Endothelial cell of umbilical vein (primary cell): ENCODE measurements at regions not wholly inside any gene's neighbourhood (a gene's known extent, or its start where the extent isn't known, plus 50 kb on each side); places are given as distances from the start of the nearest gene placed in this dataset.

ENCODE experiments used
- BruUV-seq: library from RNA; stranded (reverse); fragments of 400-500 nt; replicated peaks from 2 replicates; lab custom pipeline; 2021; lab: Mats Ljungman, UMichigan
- CTCF ChIA-PET: fragments of 300-600, 350-600 bp; sonication (Branson Sonifier 250); formaldehyde crosslinking; loops from one replicate; lab custom pipeline; 2021; ENCODE audit warnings: antibody characterized with exemption, inconsistent platforms; lab: Charles Lee
- POLR2A ChIA-PET: fragments of 300-600, 350-600 bp; sonication (Branson Sonifier 250); formaldehyde crosslinking; loops from one replicate; lab custom pipeline; 2021; ENCODE audit warnings: antibody characterized with exemption, inconsistent platforms; lab: Charles Lee
- DNase-seq: peaks from one replicate; pipeline ENCODE4 v3.0.0-alpha.2; 2011; ENCODE audit warnings: low read depth, low spot score
- FAIRE-seq: peaks from 2 replicates; lab custom pipeline; 2011; peaks lifted over from hg19 to GRCh38; lab: Jason Lieb, UNC
- H2AFZ ChIP-seq: 2 replicates; pipeline ENCODE4 v1.6.0; 2012; ENCODE audit warnings: low read depth, low read length, control low read depth, inconsistent platforms
- H3K27ac ChIP-seq: 2 replicates; pipeline ENCODE4 v1.5.1; 2011; ENCODE audit warnings: low read depth, mild to moderate bottlenecking, control low read depth, low read length, moderate library complexity; ENCODE audit not compliant: insufficient read depth
- H3K27me3 ChIP-seq, 2 experiments: 2 replicates each; pipeline versions ENCODE4 v1.6.0 to v1.6.1; 2011; ENCODE audit warnings: low read length in 2 of 2, mixed read lengths in 1 of 2; ENCODE audit not compliant: control insufficient read depth in 2 of 2, insufficient read depth in 2 of 2
- H3K36me3 ChIP-seq, 2 experiments: 2 replicates in 1 of 2; 3 replicates in 1 of 2; pipeline ENCODE4 v1.5.1; 2011; ENCODE audit warnings: low read length in 2 of 2, mild to moderate bottlenecking in 1 of 2, moderate library complexity in 1 of 2; ENCODE audit not compliant: control insufficient read depth in 2 of 2, insufficient read depth in 2 of 2; ENCODE audit errors: extremely low read depth in 1 of 2
- H3K4me1 ChIP-seq: 3 replicates; pipeline ENCODE4 v1.5.1; 2011; ENCODE audit warnings: mild to moderate bottlenecking, low read length; ENCODE audit not compliant: control insufficient read depth, insufficient read depth; ENCODE audit errors: extremely low read depth
- H3K4me2 ChIP-seq: 2 replicates; pipeline ENCODE4 v1.6.1; 2011; ENCODE audit warnings: low read length, control low read depth, mixed read lengths; ENCODE audit not compliant: insufficient read depth
- H3K4me3 ChIP-seq, 3 experiments: fragments of 200-600 bp in 1 of 3; sonication (generic), shearing (Covaris generic) in 1 of 3; replicated peaks in 1 of 3; 2 replicates each; pipeline ENCODE4 v1.5.1; 2011 to 2016; ENCODE audit warnings: control low read depth in 3 of 3, low read length in 3 of 3, mild to moderate bottlenecking in 2 of 3, inconsistent platforms in 1 of 3, low read depth in 1 of 3, moderate library complexity in 1 of 3; ENCODE audit not compliant: insufficient read depth in 1 of 3
- H3K79me2 ChIP-seq: 2 replicates; pipeline ENCODE4 v1.6.0; 2012; ENCODE audit warnings: low read length, inconsistent platforms; ENCODE audit not compliant: control insufficient read depth, insufficient read depth
- H3K9ac ChIP-seq: replicated peaks from 2 replicates; pipeline ENCODE3; 2011; ENCODE audit warnings: low read length, control low read depth; ENCODE audit not compliant: insufficient read depth; ENCODE audit errors: extremely low read depth
- H3K9me1 ChIP-seq: replicated peaks from 3 replicates; pipeline ENCODE4 v1.6.0; 2011; ENCODE audit warnings: mild to moderate bottlenecking, low read length; ENCODE audit not compliant: control insufficient read depth, insufficient read depth; ENCODE audit errors: extremely low read depth
- H3K9me3 ChIP-seq: replicated peaks from 2 replicates; pipeline ENCODE4 v1.5.1; 2012; ENCODE audit warnings: low read length, inconsistent platforms; ENCODE audit not compliant: control insufficient read depth, insufficient read depth
- H4K20me1 ChIP-seq: replicated peaks from 2 replicates; pipeline ENCODE3; 2011; ENCODE audit warnings: mild to moderate bottlenecking, low read length; ENCODE audit not compliant: control insufficient read depth, insufficient read depth; ENCODE audit errors: extremely low read depth
- CTCF ChIP-seq, 2 donors: IDR thresholded peaks; 1 replicate in 1 of 2; 2 replicates in 1 of 2; pipeline ENCODE4 v1.5.1; 2011; ENCODE audit warnings: low read length in 2 of 2, mild to moderate bottlenecking in 2 of 2, moderate library complexity in 2 of 2, control low read depth in 1 of 2, inconsistent platforms in 1 of 2, low read depth in 1 of 2; ENCODE audit not compliant: insufficient read depth in 1 of 2; ENCODE audit errors: extremely low read depth in 1 of 2
- EZH2 ChIP-seq: IDR thresholded peaks from 2 replicates; pipeline ENCODE4 v1.6.1; 2012; ENCODE audit warnings: borderline replicate concordance, low read depth, mild to moderate bottlenecking, moderate library complexity, low read length, inconsistent platforms; ENCODE audit not compliant: severe bottlenecking
- FOS ChIP-seq: IDR thresholded peaks from 2 replicates; pipeline ENCODE4 v1.6.1; 2011; ENCODE audit warnings: mild to moderate bottlenecking, low read length, moderate library complexity, borderline replicate concordance; ENCODE audit not compliant: insufficient read depth
- GATA2 ChIP-seq: IDR thresholded peaks from 2 replicates; pipeline ENCODE4 v1.7.0; 2011; ENCODE audit warnings: low read depth, mild to moderate bottlenecking, moderate library complexity, mixed read lengths, low read length; ENCODE audit not compliant: insufficient read length, insufficient read depth
- JUN ChIP-seq: IDR thresholded peaks from 2 replicates; pipeline ENCODE4 v1.6.1; 2011; ENCODE audit warnings: borderline replicate concordance, low read depth; ENCODE audit not compliant: insufficient read length, insufficient read depth
- POLR2A ChIP-seq: IDR thresholded peaks from 2 replicates; pipeline ENCODE4 v1.6.1; 2012; ENCODE audit warnings: low read depth, mild to moderate bottlenecking, control low read depth, low read length
- POLR2AphosphoS5 ChIP-seq: IDR thresholded peaks from 2 replicates; pipeline ENCODE4 v1.6.1; 2012; ENCODE audit warnings: low read depth, mild to moderate bottlenecking, control low read depth, low read length, moderate library complexity; ENCODE audit not compliant: insufficient read depth
- dilution Hi-C: fragments of 300-500 bp; cut with MboI; formaldehyde crosslinking; loops from one replicate; pipeline ENCODE4 v1.15.0; 2019; ENCODE audit warnings: low sequenced_read_pairs; ENCODE audit not compliant: extremely low pct_ligation_motif_present
- intact Hi-C: fragments of 100-400 bp; cut with micrococcal nuclease; formaldehyde crosslinking; loops from one replicate; pipeline ENCODE4 v1.10.0; 2022
- TF ChIP-seq, protein P1 (sequence below): IDR thresholded peaks from 2 replicates; pipeline ENCODE4 v1.6.1; 2011; ENCODE audit not compliant: insufficient read depth, insufficient read length

DNA sequence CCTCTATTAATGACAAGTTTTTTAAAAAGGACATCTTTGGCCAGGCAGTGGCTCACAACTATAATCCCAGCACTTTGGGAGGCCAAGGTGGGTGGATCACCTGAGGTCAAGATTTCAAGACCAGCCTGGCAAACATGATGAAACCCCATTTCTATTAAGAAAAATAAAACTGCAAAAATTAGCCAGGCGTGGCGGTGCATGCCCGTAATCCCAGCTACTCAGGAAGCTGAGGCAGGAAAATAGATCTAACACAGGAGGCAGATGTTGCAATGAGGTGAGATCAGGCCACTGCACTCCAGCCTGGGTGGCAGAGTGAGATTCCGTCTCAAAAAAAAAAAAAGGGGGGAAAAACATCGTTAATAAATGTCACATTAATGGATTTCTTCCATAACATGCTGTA is 1805.4 kb downstream of the C4orf33 start:
- Histone ChIP-seq H3K9ac (no peak overlapping the region), H3K79me2 (no peaks in the 10 kb centered on the region), H3K4me2 (no peak overlapping the region), H3K27me3 (no peaks in the 10 kb centered on the region), H3K4me3 (no peak overlapping the region), H3K9me3 (no peaks in the 10 kb centered on the region), H3K9me1 (no peaks in the 10 kb centered on the region), H2AFZ (no peak overlapping the region), H3K4me1 (no peaks in the 10 kb centered on the region), H3K27ac (no peak overlapping the region), H3K36me3 (no peaks in the 10 kb centered on the region), H4K20me1 (no peaks in the 10 kb centered on the region)
- FAIRE-seq (no peak), DNase-seq (no peak)
- dilution Hi-C loops (no loop called here), intact Hi-C loops (no loop called here)
- no TSS peak for BruUV-seq
- ChIA-PET CTCF (no interaction called here), POLR2A (no interaction called here)
- TF ChIP-seq FOS (no peak), EZH2 (no peak), POLR2A (no peak), CTCF (IDR thresholded peaks at IDR 0.05; ENCODE audit: extremely low read depth in 1 of 2, insufficient read depth in 1 of 2, low read depth in 1 of 2, low read length in 2 of 2) (no peak), POLR2AphosphoS5 (no peak), JUN (no peak), GATA2 (no peak)
- TF ChIP-seq, protein P1, sequence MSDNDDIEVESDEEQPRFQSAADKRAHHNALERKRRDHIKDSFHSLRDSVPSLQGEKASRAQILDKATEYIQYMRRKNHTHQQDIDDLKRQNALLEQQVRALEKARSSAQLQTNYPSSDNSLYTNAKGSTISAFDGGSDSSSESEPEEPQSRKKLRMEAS, result no peak
